Prostate gland (tissue), 2 donors: ENCODE measurements at regions not wholly inside any gene's neighbourhood (a gene's known extent, or its start where the extent isn't known, plus 50 kb on each side); places are given as distances from the start of the nearest gene placed in this dataset.
"Not testable (repeated sequence)": the region's sequence is repeated elsewhere in the genome, so short reads cannot be mapped to it uniquely, and the experiment has no call there.

Experiments
- DNase-seq: peaks from one replicate; pipeline ENCODE4 v3.0.0-alpha.2; 2019; ENCODE audit warnings: low spot score
- H3K27ac ChIP-seq, 2 donors: fragments of 200-600 bp; sonication (generic); 2 replicates each; pipeline ENCODE4 v1.5.1; 2017 to 2019
- H3K27me3 ChIP-seq: fragments of 200-600 bp; sonication (generic); replicated peaks from 2 replicates; pipeline ENCODE4 v1.5.1; 2019; ENCODE audit not compliant: insufficient read depth
- H3K36me3 ChIP-seq, 2 donors: fragments of 200-600 bp; sonication (generic); 1 replicate in 1 of 2; 2 replicates in 1 of 2; pipeline versions ENCODE4 v1.5.1 to v1.8.1; 2017 to 2019
- H3K4me1 ChIP-seq: fragments of 200-600 bp; sonication (generic); replicated peaks from 2 replicates; pipeline ENCODE4 v1.5.1; 2019
- H3K4me3 ChIP-seq, 2 donors: fragments of 200-600 bp; sonication (generic); 2 replicates each; pipeline ENCODE4 v1.5.1; 2017 to 2019
- H3K9me3 ChIP-seq: fragments of 200-600 bp; sonication (generic); 2 replicates; pipeline ENCODE4 v1.5.1; 2017
- CTCF ChIP-seq, 4 experiments: fragments of 200-600 bp in 2 of 4; fragments of 450-650 bp in 2 of 4; sonication (generic) in 2 of 4; IDR thresholded peaks; 1 replicate in 3 of 4; 2 replicates in 1 of 4; pipeline ENCODE4 v1.5.1; 2016 to 2019; ENCODE audit warnings: antibody characterized with exemption in 4 of 4, mild to moderate bottlenecking in 2 of 4, moderate library complexity in 2 of 4
- POLR2A ChIP-seq: fragments of 450-650 bp; IDR thresholded peaks from one replicate; pipeline ENCODE4 v1.6.1; 2016; ENCODE audit warnings: antibody characterized with exemption, mild to moderate bottlenecking
- POLR2AphosphoS5 ChIP-seq: sonication (generic); formaldehyde crosslinking; IDR thresholded peaks from one replicate; pipeline ENCODE4 v1.6.1; 2017; ENCODE audit warnings: antibody characterized with exemption
- WGBS: methylation state at CpG from one replicate; pipeline ENCODE4 v1.1.5; 2018; 5-methylcytosine and 5-hydroxymethylcytosine counted together
- intact Hi-C: fragments of 100-400 bp; cut with DNase I; formaldehyde crosslinking; loops from one replicate; pipeline ENCODE4 v1.14.2; 2022

GRCh38 chrX:42000836-42001235, 77.5 kb upstream of the CASK start:
- no peak overlapping the region for H3K4me3 ChIP-seq
- H3K4me1 ChIP-seq, result no peaks in the 10 kb centered on the region
- 89% methylated on average over 3 of the region's 3 CpGs for WGBS

GRCh38 chrX:41984628-41985027, 61.3 kb upstream of the CASK start:
- peak; percentile 3 for DNase-seq
- Histone ChIP-seq H3K27ac (no peak overlapping the region), H3K4me1 (no peaks in the 10 kb centered on the region), H3K4me3 (no peak overlapping the region), H3K9me3 (no peaks in the 10 kb centered on the region), H3K36me3 (no peaks in the 10 kb centered on the region), H3K27me3 (no peaks in the 10 kb centered on the region)
- intact Hi-C loops, result no loop called here
- WGBS, result 53% methylated on average over 6 of the region's 6 CpGs
- TF ChIP-seq POLR2AphosphoS5 (no peak), POLR2A (no peak), CTCF (IDR thresholded peaks at IDR 0.05) (no peak)

More at GRCh38 chrX:42000836-42001235, 77.5 kb upstream of the CASK start:
- Histone ChIP-seq H3K27me3 (no peaks in the 10 kb centered on the region), H3K27ac (no peak overlapping the region), H3K9me3 (no peaks in the 10 kb centered on the region), H3K36me3 (no peaks in the 10 kb centered on the region)
- no peak for DNase-seq
- TF ChIP-seq POLR2A (no peak), POLR2AphosphoS5 (no peak), CTCF (IDR thresholded peaks at IDR 0.05) (no peak)
- intact Hi-C loops, result no loop called here

GRCh38 chrX:41982953-41983352, 59.6 kb upstream of the CASK start:
- no peaks in the 10 kb centered on the region for H3K27me3 ChIP-seq
- DNase-seq, result no peak
- H3K27ac ChIP-seq, result no peak overlapping the region
- no peaks in the 10 kb centered on the region for H3K36me3 ChIP-seq
- H3K4me3 ChIP-seq, result no peak overlapping the region
- H3K4me1 ChIP-seq, result no peaks in the 10 kb centered on the region
- intact Hi-C loops, result no loop called here
- H3K9me3 ChIP-seq, result no peaks in the 10 kb centered on the region
- no peak for TF ChIP-seq POLR2A
- TF ChIP-seq POLR2AphosphoS5, result no peak
- TF ChIP-seq CTCF (IDR thresholded peaks at IDR 0.05), result no peak

DNA sequence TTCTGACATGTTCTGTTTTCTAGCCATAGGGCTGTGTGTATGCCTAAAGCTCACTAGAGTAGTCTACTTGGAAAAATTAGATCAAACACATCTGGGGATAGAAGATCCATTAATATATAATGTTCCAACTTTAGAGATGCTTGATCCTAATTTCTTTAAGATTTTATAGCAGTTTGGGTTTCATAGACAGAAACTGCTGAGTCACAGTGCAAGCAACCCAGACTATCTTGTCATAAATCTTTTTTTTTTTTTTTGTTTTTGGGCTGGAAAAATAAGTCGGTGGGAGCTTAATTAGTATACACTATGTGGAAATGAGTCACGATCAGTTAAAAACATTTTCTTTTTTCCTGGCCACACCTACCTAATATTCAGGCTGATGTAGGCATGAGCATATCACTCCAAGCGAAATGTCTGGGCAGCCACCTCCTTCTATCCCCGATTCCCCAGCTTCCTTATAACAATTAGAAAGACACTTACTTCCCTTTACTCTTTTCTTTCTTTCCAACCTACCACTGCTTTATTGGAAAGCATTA, 58.2 kb upstream of the CASK start:
- Histone ChIP-seq H3K27me3 (no peaks in the 10 kb centered on the region), H3K4me3 (no peak overlapping the region), H3K9me3 (no peaks in the 10 kb centered on the region), H3K4me1 (no peaks in the 10 kb centered on the region), H3K36me3 (no peaks in the 10 kb centered on the region), H3K27ac (no peak overlapping the region)
- 81% methylated on average over 4 of the region's 4 CpGs for WGBS
- intact Hi-C loops, result no loop called here
- no peak for DNase-seq
- no peak for TF ChIP-seq POLR2A
- TF ChIP-seq POLR2AphosphoS5, result no peak
- no peak for TF ChIP-seq CTCF (IDR thresholded peaks at IDR 0.05)

- intact Hi-C loops, H3K36me3 ChIP-seq, DNase-seq, H3K4me1 ChIP-seq, H3K27ac ChIP-seq, H3K27me3 ChIP-seq, H3K9me3 ChIP-seq, H3K4me3 ChIP-seq: not testable (repeated sequence)
- 100% methylated on average over 1 of the region's 1 CpG for WGBS
These were observed 51.3 kb upstream of the CASK start for GRCh38 chrX:41974677-41975076.
